Activated T-helper 1 cell treated with anti-CD3 and anti-CD28 coated beads, Interleukin-2, amount 50 U/mL, for 16 hours (primary cell): ENCODE measurements at regions not wholly inside any gene's neighbourhood (a gene's known extent, or its start where the extent isn't known, plus 50 kb on each side); places are given as distances from the start of the nearest gene placed in this dataset.
"Not testable (repeated sequence)": the region's sequence is repeated elsewhere in the genome, so short reads cannot be mapped to it uniquely, and the experiment has no call there.

Experiments
- DNase-seq, 2 donors: peaks; one replicate each; pipeline ENCODE4 v3.0.0-alpha.2; 2020; ENCODE audit warnings: low read depth in 1 of 2, low spot score in 1 of 2

- DNase-seq: no peak
Measured at GRCh38 chr14:87443039-87443438, 549.9 kb downstream of the GALC start.

- no peak for DNase-seq
Measured at GRCh38 chr14:87437158-87437557, 555.8 kb downstream of the GALC start.

GRCh38 chr14:87434680-87435079 lies 558.3 kb downstream of the GALC start:
- no peak for DNase-seq

DNA sequence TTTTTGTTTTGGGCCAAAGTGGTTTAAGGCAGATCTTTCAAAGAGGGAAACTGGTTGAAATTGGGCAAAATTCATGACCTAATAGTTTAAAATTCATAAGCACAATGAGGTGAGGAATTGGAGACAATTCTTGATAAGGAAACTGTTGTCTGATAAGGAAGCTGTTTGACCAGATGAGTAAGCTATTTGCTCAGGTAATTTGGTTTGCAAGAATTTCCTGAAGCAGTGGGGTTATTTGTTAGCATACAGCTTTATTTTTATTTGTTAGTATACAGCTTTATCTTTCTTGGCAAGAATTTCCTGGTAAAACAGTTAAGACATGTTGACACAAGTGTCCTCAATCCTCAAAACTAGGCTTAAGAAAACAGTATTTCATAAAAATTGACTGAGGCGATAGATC lies 559.0 kb downstream of the GALC start:
- DNase-seq: no peak

GRCh38 chr14:87432698-87433097 lies 560.3 kb downstream of the GALC start:
- no peak for DNase-seq

- DNase-seq: no peak
Measured at GRCh38 chr14:87430810-87431209, 562.2 kb downstream of the GALC start.

GRCh38 chr14:87430214-87430613 lies 562.8 kb downstream of the GALC start:
- DNase-seq: no peak

DNA sequence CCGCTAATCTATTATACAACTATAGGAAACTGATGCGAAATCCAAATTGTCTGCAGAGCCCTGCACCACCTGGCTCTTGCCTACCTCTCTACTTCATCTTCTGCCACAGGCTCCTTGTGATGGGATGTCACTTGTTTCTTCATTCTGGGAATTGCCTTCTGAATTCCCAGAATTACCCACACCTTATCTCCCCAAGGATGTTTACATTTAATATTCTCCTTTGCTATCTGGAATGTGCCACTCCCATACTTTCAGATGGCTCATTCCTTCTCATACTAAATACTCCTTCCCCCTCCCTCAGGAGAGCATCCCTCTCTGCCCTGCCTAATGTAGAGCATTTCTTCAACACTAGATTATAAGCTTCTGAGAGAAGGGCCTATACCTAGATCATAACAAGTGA lies 573.1 kb downstream of the GALC start:
- DNase-seq: no peak

- DNase-seq: no peak
Measured at GRCh38 chr14:87411370-87411769, 581.6 kb downstream of the GALC start.

GRCh38 chr14:87409393-87409792 lies 583.6 kb downstream of the GALC start:
- no peak for DNase-seq

- no peak for DNase-seq
Measured at GRCh38 chr14:87407344-87407743, 585.6 kb downstream of the GALC start.

DNA sequence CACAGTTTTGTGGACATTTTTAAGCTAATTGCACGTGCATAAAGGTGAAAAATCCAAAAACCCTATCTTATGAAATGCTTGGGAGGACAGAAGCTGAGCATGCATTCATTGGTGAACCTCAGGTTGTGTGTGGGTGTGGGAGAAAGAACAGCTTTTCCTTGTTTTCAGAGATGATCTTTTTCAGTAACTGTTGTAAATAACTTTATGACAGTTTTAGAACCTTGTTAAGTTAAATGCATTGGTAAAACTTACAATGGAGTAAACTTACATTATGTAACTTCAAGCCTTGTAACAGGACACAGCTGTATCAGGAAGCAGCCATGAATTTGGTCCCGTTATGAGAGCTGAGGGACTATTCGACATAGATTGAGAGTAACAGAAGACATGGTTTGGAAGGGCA lies 587.4 kb downstream of the GALC start:
- no peak for DNase-seq

DNA sequence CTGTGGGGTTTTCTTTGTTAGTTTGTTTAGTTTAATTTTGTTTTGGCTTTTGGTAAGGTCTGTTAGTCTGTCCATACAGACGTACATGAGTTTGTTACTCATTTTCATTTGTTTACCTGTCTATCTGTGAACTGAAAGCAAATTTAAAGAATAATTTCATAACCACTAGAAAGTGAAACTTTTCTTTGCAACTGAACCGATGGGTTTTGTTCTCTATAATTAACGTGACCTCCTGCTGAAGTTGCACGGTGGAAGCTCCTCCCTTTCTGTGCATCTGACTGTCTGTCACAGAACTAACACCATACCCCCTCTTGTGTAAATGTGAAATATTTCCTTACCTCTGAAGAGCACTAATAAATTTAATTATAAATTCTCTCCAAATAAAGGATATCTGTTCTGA lies 595.5 kb downstream of the GALC start:
- DNase-seq: no peak

- DNase-seq: no peak
Measured at GRCh38 chr14:87391066-87391465, 601.9 kb downstream of the GALC start.

DNA sequence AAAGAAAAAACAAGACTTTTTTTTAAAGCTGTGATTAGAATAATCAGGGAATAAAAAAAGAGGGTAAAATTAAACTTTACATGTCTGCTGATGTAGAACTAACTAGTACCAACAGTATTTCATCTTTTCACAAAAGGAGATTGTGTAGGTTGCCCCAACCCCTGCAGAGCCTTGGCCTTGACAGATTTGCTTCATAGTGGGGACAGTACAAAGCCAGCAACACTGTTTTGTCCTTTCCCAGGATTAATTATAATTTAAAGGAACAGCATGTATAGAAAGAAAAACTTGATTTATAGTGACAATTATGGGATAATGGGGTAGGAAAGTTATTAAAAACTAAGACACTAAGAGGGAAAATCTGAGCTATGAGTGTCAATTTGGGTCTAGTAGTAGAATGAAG lies 604.0 kb downstream of the GALC start:
- no peak for DNase-seq

GRCh38 chr14:87387806-87388205 lies 605.2 kb downstream of the GALC start:
- no peak for DNase-seq

GRCh38 chr14:87386524-87386923 lies 606.5 kb downstream of the GALC start:
- DNase-seq: no peak

DNA sequence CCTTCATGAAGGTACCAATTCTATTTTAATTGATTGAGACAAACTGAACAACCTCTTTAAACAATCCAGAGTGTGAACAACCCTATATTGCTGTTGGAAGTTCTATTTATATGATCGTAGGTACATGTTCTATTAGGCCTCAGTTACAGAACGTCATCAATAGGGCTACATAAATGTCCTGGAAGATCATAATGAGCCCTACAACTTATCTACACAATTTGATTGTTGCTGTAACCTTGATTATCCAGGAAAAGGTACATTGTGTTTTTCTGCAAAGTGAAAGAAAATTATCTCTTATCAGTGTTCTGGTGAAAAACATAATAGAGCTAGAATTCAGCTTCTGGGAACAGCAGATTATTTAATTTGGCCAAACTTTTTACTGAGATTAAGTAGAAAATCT lies 612.9 kb downstream of the GALC start:
- DNase-seq: no peak

- DNase-seq: no peak
Measured at GRCh38 chr14:87368751-87369150, 624.2 kb downstream of the GALC start.

- not testable (repeated sequence) for DNase-seq
Measured at GRCh38 chr14:87360246-87360645, 632.7 kb downstream of the GALC start.

DNA sequence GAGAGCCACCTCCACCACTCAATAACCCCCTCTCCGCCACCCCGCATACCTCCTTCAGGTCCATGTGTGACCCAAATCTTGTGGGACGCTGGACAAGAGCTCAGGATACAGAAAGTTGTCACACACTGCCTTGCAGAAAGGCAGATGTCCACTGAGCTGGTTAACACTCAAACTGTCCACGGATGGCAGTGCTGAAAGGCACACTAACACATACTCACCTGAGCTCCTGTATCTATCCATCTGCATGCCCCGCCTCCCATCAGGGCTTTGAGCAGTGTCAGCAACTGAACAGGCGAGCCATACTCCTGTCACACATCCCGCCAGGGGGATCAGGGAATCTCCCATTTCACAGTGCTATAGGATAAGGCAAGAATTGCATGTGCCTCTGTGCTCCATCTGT lies 642.0 kb downstream of the GALC start:
- DNase-seq: no peak

GRCh38 chr14:87349921-87350320 lies 643.1 kb downstream of the GALC start:
- DNase-seq: no peak

DNA sequence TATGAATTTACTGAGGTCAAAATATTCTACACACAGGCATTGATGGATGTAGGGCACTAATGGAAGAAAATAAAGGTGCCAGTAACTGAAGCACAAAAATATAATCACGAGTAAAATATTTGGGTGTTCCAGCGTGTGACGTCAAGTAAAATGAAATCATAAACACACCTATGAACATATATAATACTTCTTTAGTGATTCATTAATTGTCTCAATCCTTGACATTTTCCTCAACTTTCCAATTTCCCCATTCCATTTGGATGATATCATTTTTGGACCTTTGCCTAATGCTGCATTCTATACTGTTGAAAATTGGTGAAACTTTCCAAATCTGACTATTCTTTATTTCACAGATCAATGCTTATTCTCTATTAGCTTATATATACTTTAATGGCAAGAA lies 649.3 kb downstream of the GALC start:
- no peak for DNase-seq

GRCh38 chr14:87334997-87335685 lies 657.8 kb downstream of the GALC start:
- no peak for DNase-seq
